ENCODE measurements at regions not wholly inside any gene's neighbourhood (a gene's known extent, or its start where the extent isn't known, plus 50 kb on each side); places are given as distances from the start of the nearest gene placed in this dataset.

DNA sequence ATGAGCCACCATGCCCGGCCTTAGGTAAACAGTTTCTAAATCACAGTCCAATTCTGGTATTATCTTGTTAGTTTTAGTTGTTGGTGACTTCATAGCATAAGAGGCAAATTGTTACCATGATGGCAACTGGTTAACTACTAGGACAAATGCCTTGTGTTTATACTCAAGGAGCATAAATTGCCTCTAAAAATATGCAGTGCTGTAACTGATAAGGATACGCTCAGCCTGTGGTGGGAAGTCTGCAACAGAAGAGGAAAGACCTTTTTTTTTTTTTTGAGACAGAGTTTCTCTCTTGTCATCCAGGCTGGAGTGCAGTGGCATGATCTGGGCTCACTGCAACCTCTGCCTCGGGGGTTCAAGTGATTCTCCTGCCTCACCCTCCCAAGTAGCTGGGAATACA, 311.9 kb upstream of the ARGLU1 start:
- H3K4me1 ChIP-seq (ENCODE audit: control insufficient read depth in 5 of 5, insufficient read depth in 5 of 5, low read length in 5 of 5) = peaks cover 0 to 7% (median 0%) of the 10 kb centered on the region in 5 donors
- no peak overlapping the region for H3K9ac ChIP-seq (ENCODE audit: insufficient read depth in 1 of 2, low read length in 2 of 2)
- no peaks in the 10 kb centered on the region for H3K9me3 ChIP-seq (ENCODE audit: control insufficient read depth in 4 of 4, insufficient read depth in 3 of 4, low read length in 3 of 4)
- no peak overlapping the region for H3K4me3 ChIP-seq
- 55 to 74% methylated on average over 3 of the region's 3 CpGs for WGBS, 2 donors
- DNase-seq (no peak), ATAC-seq (ENCODE audit: insufficient read depth, low FRiP score) (no peak)
- no peaks in the 10 kb centered on the region for H3K36me3 ChIP-seq (ENCODE audit: control insufficient read depth in 4 of 4, insufficient read depth in 4 of 4, low read length in 4 of 4)
- no peaks in the 10 kb centered on the region for H3K27me3 ChIP-seq (ENCODE audit: control insufficient read depth in 3 of 3, insufficient read depth in 3 of 3, low read length in 2 of 3)
- no peak overlapping the region for H3K27ac ChIP-seq (ENCODE audit: low read depth in 1 of 2, low read length in 1 of 2)
- TF ChIP-seq, protein P1, sequence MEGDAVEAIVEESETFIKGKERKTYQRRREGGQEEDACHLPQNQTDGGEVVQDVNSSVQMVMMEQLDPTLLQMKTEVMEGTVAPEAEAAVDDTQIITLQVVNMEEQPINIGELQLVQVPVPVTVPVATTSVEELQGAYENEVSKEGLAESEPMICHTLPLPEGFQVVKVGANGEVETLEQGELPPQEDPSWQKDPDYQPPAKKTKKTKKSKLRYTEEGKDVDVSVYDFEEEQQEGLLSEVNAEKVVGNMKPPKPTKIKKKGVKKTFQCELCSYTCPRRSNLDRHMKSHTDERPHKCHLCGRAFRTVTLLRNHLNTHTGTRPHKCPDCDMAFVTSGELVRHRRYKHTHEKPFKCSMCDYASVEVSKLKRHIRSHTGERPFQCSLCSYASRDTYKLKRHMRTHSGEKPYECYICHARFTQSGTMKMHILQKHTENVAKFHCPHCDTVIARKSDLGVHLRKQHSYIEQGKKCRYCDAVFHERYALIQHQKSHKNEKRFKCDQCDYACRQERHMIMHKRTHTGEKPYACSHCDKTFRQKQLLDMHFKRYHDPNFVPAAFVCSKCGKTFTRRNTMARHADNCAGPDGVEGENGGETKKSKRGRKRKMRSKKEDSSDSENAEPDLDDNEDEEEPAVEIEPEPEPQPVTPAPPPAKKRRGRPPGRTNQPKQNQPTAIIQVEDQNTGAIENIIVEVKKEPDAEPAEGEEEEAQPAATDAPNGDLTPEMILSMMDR (IDR thresholded peaks at IDR 0.05; ENCODE audit: control extremely low read depth, extremely low read depth) = no peak

GRCh38 chr13:106874323-106874722, 306.4 kb upstream of the ARGLU1 start:
- H3K27ac ChIP-seq (ENCODE audit: low read depth in 1 of 2, low read length in 1 of 2) = no peak overlapping the region

DNA sequence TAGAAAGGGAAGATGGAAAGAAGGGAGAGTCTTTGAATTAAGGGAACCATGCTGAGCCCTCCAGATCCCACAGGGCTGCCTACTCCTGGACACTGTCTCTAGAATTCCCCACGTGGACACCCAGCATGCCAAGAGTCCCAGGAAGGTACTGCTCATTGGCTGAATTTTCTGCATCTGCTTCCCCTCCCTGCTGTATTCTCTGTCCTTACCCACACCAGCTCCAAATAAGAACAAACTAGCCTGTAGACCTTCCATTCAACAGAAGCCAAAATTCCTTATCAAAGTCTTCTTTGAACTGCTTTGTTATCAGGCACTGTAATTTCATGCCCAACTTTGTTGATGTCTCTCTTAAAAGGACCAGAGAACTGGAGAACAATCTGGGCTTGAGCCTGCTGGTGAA, 305.9 kb upstream of the ARGLU1 start:
- Histone ChIP-seq H3K9ac (ENCODE audit: insufficient read depth in 1 of 2, low read length in 2 of 2) (no peak overlapping the region), H3K4me3 (no peak overlapping the region), H3K27ac (ENCODE audit: low read depth in 1 of 2, low read length in 1 of 2) (peak overlapping the region in 1 of 2 donors; percentile 39), H3K4me1 (ENCODE audit: control insufficient read depth in 5 of 5, insufficient read depth in 5 of 5, low read length in 5 of 5) (peaks cover 0 to 3% (median 2%) of the 10 kb centered on the region in 5 donors), H3K9me3 (ENCODE audit: control insufficient read depth in 4 of 4, insufficient read depth in 3 of 4, low read length in 3 of 4) (no peaks in the 10 kb centered on the region), H3K36me3 (ENCODE audit: control insufficient read depth in 4 of 4, insufficient read depth in 4 of 4, low read length in 4 of 4) (no peaks in the 10 kb centered on the region), H3K27me3 (ENCODE audit: control insufficient read depth in 3 of 3, insufficient read depth in 3 of 3, low read length in 2 of 3) (no peaks in the 10 kb centered on the region)
- ATAC-seq (ENCODE audit: insufficient read depth, low FRiP score) (no peak), DNase-seq (no peak)
- WGBS, 2 donors = 41 to 78% methylated on average over 1 of the region's 1 CpG
- TF ChIP-seq, protein P1 (IDR thresholded peaks at IDR 0.05; ENCODE audit: control extremely low read depth, extremely low read depth) = no peak

More at GRCh38 chr13:106874323-106874722, 306.4 kb upstream of the ARGLU1 start:
- Histone ChIP-seq H3K9ac (ENCODE audit: insufficient read depth in 1 of 2, low read length in 2 of 2) (no peak overlapping the region), H3K4me1 (ENCODE audit: control insufficient read depth in 5 of 5, insufficient read depth in 5 of 5, low read length in 5 of 5) (peaks cover 0 to 3% (median 2%) of the 10 kb centered on the region in 5 donors), H3K4me3 (no peak overlapping the region), H3K27me3 (ENCODE audit: control insufficient read depth in 3 of 3, insufficient read depth in 3 of 3, low read length in 2 of 3) (no peaks in the 10 kb centered on the region), H3K36me3 (ENCODE audit: control insufficient read depth in 4 of 4, insufficient read depth in 4 of 4, low read length in 4 of 4) (no peaks in the 10 kb centered on the region), H3K9me3 (ENCODE audit: control insufficient read depth in 4 of 4, insufficient read depth in 3 of 4, low read length in 3 of 4) (no peaks in the 10 kb centered on the region)
- 8 to 22% methylated on average over 2 of the region's 2 CpGs for WGBS, 2 donors
- no peak for ATAC-seq (ENCODE audit: insufficient read depth, low FRiP score)
- DNase-seq = peak in 2 of 3 donors; percentile 20 to 26
- TF ChIP-seq, protein P1 (IDR thresholded peaks at IDR 0.05; ENCODE audit: control extremely low read depth, extremely low read depth) = no peak

DNA sequence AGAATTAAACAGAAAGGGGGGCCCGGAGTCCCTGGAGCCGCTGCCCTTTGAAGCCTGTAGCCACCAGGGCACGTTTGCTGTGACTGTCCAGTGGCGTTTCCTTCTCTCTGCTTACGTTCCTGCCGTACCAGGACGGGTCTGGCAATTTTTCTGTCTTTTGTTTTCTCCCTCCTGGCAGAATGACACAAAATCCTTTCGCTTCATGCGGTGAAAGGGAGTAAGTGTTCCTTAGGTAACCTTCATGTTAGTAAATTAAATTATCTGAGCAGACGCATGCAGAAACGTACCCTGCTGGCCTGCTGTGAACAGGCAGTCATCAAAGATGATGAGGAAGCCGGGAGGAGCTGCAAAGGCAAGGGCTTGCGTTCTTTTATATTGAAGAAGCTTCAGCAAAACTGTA, 299.3 kb upstream of the ARGLU1 start:
- WGBS, 2 donors = 10 to 18% methylated on average over 13 of the region's 13 CpGs
- peak overlapping the region in 1 of 2 donors; percentile 11 for H3K9ac ChIP-seq (ENCODE audit: insufficient read depth in 1 of 2, low read length in 2 of 2)
- H3K27ac ChIP-seq (ENCODE audit: low read depth in 1 of 2, low read length in 1 of 2) = peak overlapping the region in 1 of 2 donors; percentile 45
- TF ChIP-seq, protein P1 (IDR thresholded peaks at IDR 0.05; ENCODE audit: control extremely low read depth, extremely low read depth) = no peak
- H3K27me3 ChIP-seq (ENCODE audit: control insufficient read depth in 3 of 3, insufficient read depth in 3 of 3, low read length in 2 of 3) = no peaks in the 10 kb centered on the region
- no peaks in the 10 kb centered on the region for H3K36me3 ChIP-seq (ENCODE audit: control insufficient read depth in 4 of 4, insufficient read depth in 4 of 4, low read length in 4 of 4)
- peaks cover 0 to 11% (median 0%) of the 10 kb centered on the region in 5 donors for H3K4me1 ChIP-seq (ENCODE audit: control insufficient read depth in 5 of 5, insufficient read depth in 5 of 5, low read length in 5 of 5)
- no peaks in the 10 kb centered on the region for H3K9me3 ChIP-seq (ENCODE audit: control insufficient read depth in 4 of 4, insufficient read depth in 3 of 4, low read length in 3 of 4)
- DNase-seq = peak; percentile 28 to 63 (median 58)
- no peak for ATAC-seq (ENCODE audit: insufficient read depth, low FRiP score)
- H3K4me3 ChIP-seq = no peak overlapping the region

All from lung (tissue), 11 donors.